ENCODE measurements at regions not wholly inside any gene's neighbourhood (a gene's known extent, or its start where the extent isn't known, plus 50 kb on each side); places are given as distances from the start of the nearest gene placed in this dataset.
"Not testable (repeated sequence)": the region's sequence is repeated elsewhere in the genome, so short reads cannot be mapped to it uniquely, and the experiment has no call there.

- TF ChIP-seq POLR2A (IDR thresholded peaks at IDR 0.05); CTCF (IDR thresholded peaks at IDR 0.05 in 8 of 11, conservative IDR thresholded peaks at IDR 0.05 in 3 of 11); POLR2AphosphoS5 (IDR thresholded peaks at IDR 0.05): not testable (repeated sequence)
Observed at GRCh38 chr2:125825781-125826180, 830.2 kb upstream of the GYPC start.

All from spleen (tissue), 7 donors.